ENCODE measurements at regions not wholly inside any gene's neighbourhood (a gene's known extent, or its start where the extent isn't known, plus 50 kb on each side); places are given as distances from the start of the nearest gene placed in this dataset.

- no peak for TF ChIP-seq CTCF (IDR thresholded peaks at IDR 0.05)
- no peak for TF ChIP-seq POLR2A (IDR thresholded peaks at IDR 0.05; ENCODE audit: low read depth)
- TF ChIP-seq EP300 (IDR thresholded peaks at IDR 0.05), result no peak
- no peak for TF ChIP-seq POLR2AphosphoS5 (IDR thresholded peaks at IDR 0.05)
Measured at GRCh38 chr13:62767473-62767872, 1351.8 kb upstream of the PCDH20 start.

Measured in esophagus muscularis mucosa (tissue), 4 donors.